Astrocyte (in vitro differentiated cells and primary cell): ENCODE measurements at regions not wholly inside any gene's neighbourhood (a gene's known extent, or its start where the extent isn't known, plus 50 kb on each side); places are given as distances from the start of the nearest gene placed in this dataset.

Source experiments
- DNase-seq: peaks from one replicate; pipeline ENCODE4 v3.0.0-alpha.2; 2010; ENCODE audit warnings: low read depth
- FAIRE-seq: peaks from 2 replicates; lab custom pipeline; 2011; peaks lifted over from hg19 to GRCh38; lab: Jason Lieb, UNC
- H2AFZ ChIP-seq: 2 replicates; pipeline ENCODE4 v1.6.0; 2012; ENCODE audit warnings: low read depth, low read length, inconsistent platforms
- H3K27ac ChIP-seq: 2 replicates; pipeline ENCODE4 v1.5.1; 2011; ENCODE audit warnings: low read depth, low read length, inconsistent platforms
- H3K27me3 ChIP-seq: 2 replicates; pipeline ENCODE4 v1.6.0; 2011; ENCODE audit warnings: low read length, inconsistent platforms; ENCODE audit not compliant: insufficient read depth
- H3K36me3 ChIP-seq: 2 replicates; pipeline ENCODE4 v1.5.1; 2011; ENCODE audit warnings: low read length, inconsistent platforms; ENCODE audit not compliant: insufficient read depth
- H3K4me1 ChIP-seq: 2 replicates; pipeline ENCODE4 v1.5.1; 2011; ENCODE audit warnings: low read length, inconsistent platforms; ENCODE audit not compliant: insufficient read depth
- H3K4me2 ChIP-seq: 2 replicates; pipeline ENCODE4 v1.6.0; 2012; ENCODE audit warnings: low read length, inconsistent platforms
- H3K4me3 ChIP-seq: 2 replicates; pipeline ENCODE4 v1.5.1; 2011; ENCODE audit warnings: low read depth, mild to moderate bottlenecking, low read length, inconsistent platforms; ENCODE audit not compliant: insufficient read depth
- H3K79me2 ChIP-seq: 2 replicates; pipeline ENCODE4 v1.6.0; 2012; ENCODE audit warnings: mild to moderate bottlenecking, low read length, inconsistent platforms; ENCODE audit not compliant: insufficient read depth
- H3K9ac ChIP-seq: 2 replicates; pipeline ENCODE4 v1.6.0; 2012; ENCODE audit warnings: mild to moderate bottlenecking, low read length, inconsistent platforms
- H3K9me3 ChIP-seq: 2 replicates; pipeline ENCODE4 v1.5.1; 2012; ENCODE audit warnings: low read depth, mild to moderate bottlenecking, low read length, inconsistent platforms; ENCODE audit not compliant: insufficient read depth
- H4K20me1 ChIP-seq: 2 replicates; pipeline ENCODE4 v1.6.0; 2012; ENCODE audit warnings: low read length, inconsistent platforms; ENCODE audit not compliant: insufficient read depth
- H3K27ac Mint-ChIP-seq: one replicate; pipeline ENCODE4 v1.8.0; 2021; ENCODE audit warnings: mild to moderate bottlenecking, mixed read lengths; ENCODE audit not compliant: unreplicated experiment
- H3K27me3 Mint-ChIP-seq: one replicate; pipeline ENCODE4 v1.8.0; 2021; ENCODE audit warnings: low read depth, mixed read lengths; ENCODE audit not compliant: unreplicated experiment
- H3K36me3 Mint-ChIP-seq: one replicate; pipeline ENCODE4 v1.8.0; 2021; ENCODE audit warnings: low read depth, mixed read lengths; ENCODE audit not compliant: unreplicated experiment
- H3K4me1 Mint-ChIP-seq: one replicate; pipeline ENCODE4 v1.8.0; 2021; ENCODE audit warnings: low read depth, mixed read lengths; ENCODE audit not compliant: unreplicated experiment
- H3K4me3 Mint-ChIP-seq: one replicate; pipeline ENCODE4 v1.8.0; 2021; ENCODE audit warnings: mild to moderate bottlenecking, moderate library complexity, mixed read lengths; ENCODE audit not compliant: unreplicated experiment
- H3K9me3 Mint-ChIP-seq: one replicate; pipeline ENCODE4 v1.8.0; 2021; ENCODE audit warnings: mild to moderate bottlenecking, mixed read lengths; ENCODE audit not compliant: unreplicated experiment
- CTCF ChIP-seq: IDR thresholded peaks from 2 replicates; pipeline ENCODE4 v1.5.1; 2011; ENCODE audit warnings: low read depth, mild to moderate bottlenecking, inconsistent platforms, low read length, moderate library complexity; ENCODE audit not compliant: insufficient read depth
- EZH2 ChIP-seq: IDR thresholded peaks from 2 replicates; pipeline ENCODE4 v1.6.1; 2012; ENCODE audit warnings: mild to moderate bottlenecking, low read length, inconsistent platforms; ENCODE audit not compliant: insufficient read depth

GRCh38 chr10:53713431-53713830 lies 940.8 kb upstream of the MBL2 start:
- no peaks in the 10 kb centered on the region for H3K36me3 Mint-ChIP-seq
- Histone ChIP-seq H3K36me3 (no peaks in the 10 kb centered on the region), H4K20me1 (no peaks in the 10 kb centered on the region), H3K4me3 (no peak overlapping the region), H3K27ac (no peak overlapping the region), H3K9ac (no peak overlapping the region), H3K4me1 (no peaks in the 10 kb centered on the region), H2AFZ (no peak overlapping the region), H3K4me2 (no peak overlapping the region), H3K27me3 (no peaks in the 10 kb centered on the region), H3K9me3 (no peaks in the 10 kb centered on the region), H3K79me2 (no peaks in the 10 kb centered on the region)
- no peak overlapping the region for H3K4me3 Mint-ChIP-seq
- no peak for FAIRE-seq
- DNase-seq = no peak
- TF ChIP-seq CTCF (no peak), EZH2 (no peak)
- no peak overlapping the region for H3K27ac Mint-ChIP-seq
- no peaks in the 10 kb centered on the region for H3K9me3 Mint-ChIP-seq
- H3K4me1 Mint-ChIP-seq = peaks cover 4% of the 10 kb centered on the region
- peaks cover 2% of the 10 kb centered on the region for H3K27me3 Mint-ChIP-seq

- Mint-ChIP-seq H3K27me3 (no peaks in the 10 kb centered on the region), H3K9me3 (peaks cover 7% of the 10 kb centered on the region), H3K4me1 (peaks cover 4% of the 10 kb centered on the region), H3K4me3 (no peak overlapping the region), H3K27ac (no peak overlapping the region), H3K36me3 (no peaks in the 10 kb centered on the region)
- FAIRE-seq = no peak
- no peak overlapping the region for H3K9ac ChIP-seq
- H3K27me3 ChIP-seq = no peaks in the 10 kb centered on the region
- no peak for TF ChIP-seq EZH2
- TF ChIP-seq CTCF = no peak
- no peaks in the 10 kb centered on the region for H4K20me1 ChIP-seq
- H3K4me2 ChIP-seq = no peak overlapping the region
- no peak for DNase-seq
- no peaks in the 10 kb centered on the region for H3K36me3 ChIP-seq
- H3K79me2 ChIP-seq = no peaks in the 10 kb centered on the region
- no peak overlapping the region for H3K4me3 ChIP-seq
- H3K27ac ChIP-seq = no peak overlapping the region
- no peaks in the 10 kb centered on the region for H3K9me3 ChIP-seq
- no peak overlapping the region for H2AFZ ChIP-seq
- H3K4me1 ChIP-seq = no peaks in the 10 kb centered on the region
Measured at GRCh38 chr10:53702489-53702888, 929.9 kb upstream of the MBL2 start.

- FAIRE-seq = no peak
- Histone ChIP-seq H3K36me3 (no peaks in the 10 kb centered on the region), H3K27ac (no peak overlapping the region), H3K4me2 (no peak overlapping the region), H4K20me1 (no peaks in the 10 kb centered on the region), H3K9ac (no peak overlapping the region), H3K79me2 (no peaks in the 10 kb centered on the region), H3K4me1 (peaks cover 4% of the 10 kb centered on the region), H3K27me3 (no peaks in the 10 kb centered on the region), H3K9me3 (no peaks in the 10 kb centered on the region), H2AFZ (no peak overlapping the region), H3K4me3 (no peak overlapping the region)
- Mint-ChIP-seq H3K36me3 (no peaks in the 10 kb centered on the region), H3K9me3 (peaks cover 7% of the 10 kb centered on the region), H3K27ac (no peak overlapping the region), H3K4me1 (peaks cover 11% of the 10 kb centered on the region), H3K27me3 (no peaks in the 10 kb centered on the region), H3K4me3 (no peak overlapping the region)
- TF ChIP-seq EZH2 = no peak
- TF ChIP-seq CTCF = no peak
- no peak for DNase-seq
Measured at GRCh38 chr10:53701213-53701612, 928.6 kb upstream of the MBL2 start.
